HG03571 (cell line): ENCODE measurements at regions not wholly inside any gene's neighbourhood (a gene's known extent, or its start where the extent isn't known, plus 50 kb on each side); places are given as distances from the start of the nearest gene placed in this dataset.

Source experiments
- ATAC-seq: cut with Tn5 transposase; IDR thresholded peaks from one replicate; pipeline ENCODE4 v1.9.1; 2021; ENCODE audit not compliant: unreplicated experiment

GRCh38 chr1:96992871-96993270, 271.3 kb downstream of the PTBP2 start:
- no peak for ATAC-seq

- no peak for ATAC-seq
Measured at GRCh38 chr1:96995351-96995750, 273.8 kb downstream of the PTBP2 start.

- ATAC-seq: no peak
Measured at GRCh38 chr1:96996001-96996400, 274.4 kb downstream of the PTBP2 start.

- no peak for ATAC-seq
Measured at GRCh38 chr1:96997717-96998116, 276.1 kb downstream of the PTBP2 start.

GRCh38 chr1:96998466-96998865, 276.9 kb downstream of the PTBP2 start:
- no peak for ATAC-seq

GRCh38 chr1:96999191-96999590, 277.6 kb downstream of the PTBP2 start:
- ATAC-seq: no peak

GRCh38 chr1:97004054-97004453, 282.5 kb downstream of the PTBP2 start:
- no peak for ATAC-seq

GRCh38 chr1:97004743-97005142, 283.2 kb downstream of the PTBP2 start:
- no peak for ATAC-seq

- no peak for ATAC-seq
Measured at GRCh38 chr1:97006044-97006661, 284.6 kb downstream of the PTBP2 start.

- no peak for ATAC-seq
Measured at GRCh38 chr1:97007840-97008604, 286.4 kb downstream of the PTBP2 start.

- ATAC-seq: no peak
Measured at GRCh38 chr1:97010566-97011264, 289.1 kb downstream of the PTBP2 start.

- no peak for ATAC-seq
Measured at GRCh38 chr1:97013136-97013535, 291.6 kb downstream of the PTBP2 start.

GRCh38 chr1:97013941-97014340, 292.4 kb downstream of the PTBP2 start:
- ATAC-seq: no peak

GRCh38 chr1:97014426-97014825, 292.8 kb downstream of the PTBP2 start:
- ATAC-seq: no peak

- ATAC-seq: no peak
Measured at GRCh38 chr1:97017895-97018294, 296.3 kb downstream of the PTBP2 start.
